Renal cortical epithelial cell (primary cell): ENCODE measurements at regions not wholly inside any gene's neighbourhood (a gene's known extent, or its start where the extent isn't known, plus 50 kb on each side); places are given as distances from the start of the nearest gene placed in this dataset.

Experiments used
- DNase-seq: peaks from one replicate; pipeline ENCODE4 v3.0.0-alpha.2; 2011; ENCODE audit warnings: low read depth

- DNase-seq: no peak
Measured at GRCh38 chr1:112264010-112264409, 132.0 kb upstream of the CTTNBP2NL start.

- DNase-seq: no peak
Measured at GRCh38 chr1:112264553-112264952, 131.5 kb upstream of the CTTNBP2NL start.

GRCh38 chr1:112265931-112266330, 130.1 kb upstream of the CTTNBP2NL start:
- no peak for DNase-seq

- no peak for DNase-seq
Measured at GRCh38 chr1:112267206-112267605, 128.8 kb upstream of the CTTNBP2NL start.

GRCh38 chr1:112267929-112268328, 128.1 kb upstream of the CTTNBP2NL start:
- DNase-seq: no peak

GRCh38 chr1:112268408-112268807, 127.6 kb upstream of the CTTNBP2NL start:
- no peak for DNase-seq

- no peak for DNase-seq
Measured at GRCh38 chr1:112271270-112271669, 124.7 kb upstream of the CTTNBP2NL start.

- no peak for DNase-seq
Measured at GRCh38 chr1:112272101-112272772, 123.8 kb upstream of the CTTNBP2NL start.

GRCh38 chr1:112284796-112285195, 111.2 kb upstream of the CTTNBP2NL start:
- peak; percentile 58 for DNase-seq

GRCh38 chr1:112285316-112285715, 110.7 kb upstream of the CTTNBP2NL start:
- DNase-seq: peak; percentile 38

GRCh38 chr1:112285746-112286145, 110.3 kb upstream of the CTTNBP2NL start:
- DNase-seq: no peak

GRCh38 chr1:112296908-112297307, 99.1 kb upstream of the CTTNBP2NL start:
- no peak for DNase-seq

- DNase-seq: no peak
Measured at GRCh38 chr1:112297536-112297935, 98.5 kb upstream of the CTTNBP2NL start.

GRCh38 chr1:112298558-112298957, 97.5 kb upstream of the CTTNBP2NL start:
- peak; percentile 9 for DNase-seq

- DNase-seq: no peak
Measured at GRCh38 chr1:112304126-112304525, 91.9 kb upstream of the CTTNBP2NL start.

- no peak for DNase-seq
Measured at GRCh38 chr1:112304612-112305011, 91.4 kb upstream of the CTTNBP2NL start.

- no peak for DNase-seq
Measured at GRCh38 chr1:112307930-112308591, 88.0 kb upstream of the CTTNBP2NL start.

- no peak for DNase-seq
Measured at GRCh38 chr1:112308716-112309115, 87.3 kb upstream of the CTTNBP2NL start.

GRCh38 chr1:112309499-112309898, 86.5 kb upstream of the CTTNBP2NL start:
- DNase-seq: no peak

- no peak for DNase-seq
Measured at GRCh38 chr1:112312315-112312714, 83.7 kb upstream of the CTTNBP2NL start.

- DNase-seq: no peak
Measured at GRCh38 chr1:112312879-112313278, 83.1 kb upstream of the CTTNBP2NL start.

GRCh38 chr1:112316254-112316913, 79.6 kb upstream of the CTTNBP2NL start:
- no peak for DNase-seq

- no peak for DNase-seq
Measured at GRCh38 chr1:112317140-112317539, 78.9 kb upstream of the CTTNBP2NL start.
